CD4-positive, alpha-beta T cell treated with Interleukin-17A for 1 hour (primary cell): ENCODE measurements at regions not wholly inside any gene's neighbourhood (a gene's known extent, or its start where the extent isn't known, plus 50 kb on each side); places are given as distances from the start of the nearest gene placed in this dataset.

ENCODE experiments used
- DNase-seq: peaks from one replicate; pipeline ENCODE4 v3.0.0-alpha.2; 2020

GRCh38 chr11:112596324-112596723 lies 335.7 kb upstream of the PLET1 start:
- no peak for DNase-seq

- DNase-seq: no peak
These were observed 336.7 kb upstream of the PLET1 start for GRCh38 chr11:112597286-112597790.

DNA sequence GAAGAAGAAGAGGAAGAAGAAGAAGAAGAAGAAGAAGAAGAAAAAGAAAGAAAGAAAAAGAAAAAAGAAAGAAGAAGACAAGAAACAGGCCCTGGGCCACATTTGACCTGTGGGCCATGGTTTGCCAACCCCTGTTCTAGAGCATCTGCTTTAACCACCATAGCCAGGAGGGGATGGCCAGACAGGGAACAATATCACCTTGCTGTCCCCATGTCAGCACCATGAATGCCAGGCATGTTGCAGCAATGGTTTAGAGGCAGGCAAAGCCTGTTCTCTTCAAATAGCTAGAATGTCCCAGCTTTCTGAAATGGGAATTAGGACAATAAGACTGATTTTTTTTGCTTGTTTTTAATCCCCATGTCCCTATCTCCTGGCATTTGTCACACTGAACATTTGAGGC lies 338.6 kb upstream of the PLET1 start:
- DNase-seq: no peak

DNA sequence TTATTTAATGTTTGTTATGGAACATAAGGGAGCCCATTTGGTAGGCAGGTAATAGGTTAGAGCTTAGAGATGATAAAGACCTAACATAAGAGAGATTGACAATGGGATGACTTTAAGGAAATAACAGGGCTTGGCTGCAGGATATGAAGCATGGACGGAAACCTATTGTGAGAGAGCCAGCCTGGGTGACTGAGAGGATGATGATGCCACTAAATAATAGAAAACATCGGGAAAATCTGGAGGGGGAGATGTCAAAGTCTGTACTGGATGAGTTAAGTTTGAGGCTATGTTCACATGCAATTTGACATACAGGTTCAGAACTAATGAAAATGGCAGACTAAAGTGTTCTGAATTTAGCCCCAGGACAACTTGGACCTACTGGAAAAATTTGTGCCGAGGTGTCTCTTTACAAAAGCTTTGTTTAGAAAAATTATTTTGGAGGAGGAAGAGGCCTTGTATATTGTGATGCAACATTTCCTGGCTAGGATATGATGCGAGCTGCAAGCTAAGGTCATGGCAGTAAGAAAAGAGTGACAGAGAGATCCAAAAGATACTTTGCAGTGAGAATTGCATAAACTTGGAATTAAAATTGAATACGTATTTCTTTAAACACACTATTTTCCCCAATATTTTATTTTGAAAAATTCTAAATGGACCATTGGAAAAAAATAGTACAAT lies 339.3 kb upstream of the PLET1 start:
- no peak for DNase-seq

DNA sequence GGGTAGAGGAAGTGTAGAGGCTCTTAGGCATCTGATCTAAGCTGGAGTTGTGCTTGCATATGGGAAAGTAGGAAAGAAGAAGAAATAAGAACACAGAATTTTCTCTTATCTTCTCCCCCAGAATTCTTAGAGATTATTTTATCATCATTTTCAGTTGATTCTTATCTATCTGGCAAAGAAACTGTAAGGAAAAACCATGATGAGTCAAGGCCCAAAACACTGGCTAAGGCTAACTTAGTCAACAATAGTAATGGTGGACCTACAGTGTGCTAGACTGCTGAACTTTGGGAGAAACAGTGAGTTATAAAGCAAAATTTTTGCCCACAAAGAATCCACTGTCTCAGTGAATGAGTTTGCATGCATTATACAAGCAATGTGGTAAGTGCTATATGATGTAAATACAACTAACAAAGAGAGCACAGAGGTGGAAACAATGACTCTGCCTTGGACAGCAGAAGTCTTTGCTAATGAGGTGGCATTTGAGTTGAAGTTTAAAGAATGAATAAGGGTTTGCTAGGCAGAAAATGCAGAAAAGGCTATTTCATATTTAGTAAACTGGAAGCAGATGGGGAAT lies 344.5 kb upstream of the PLET1 start:
- no peak for DNase-seq

GRCh38 chr11:112606656-112607055 lies 346.0 kb upstream of the PLET1 start:
- no peak for DNase-seq

DNA sequence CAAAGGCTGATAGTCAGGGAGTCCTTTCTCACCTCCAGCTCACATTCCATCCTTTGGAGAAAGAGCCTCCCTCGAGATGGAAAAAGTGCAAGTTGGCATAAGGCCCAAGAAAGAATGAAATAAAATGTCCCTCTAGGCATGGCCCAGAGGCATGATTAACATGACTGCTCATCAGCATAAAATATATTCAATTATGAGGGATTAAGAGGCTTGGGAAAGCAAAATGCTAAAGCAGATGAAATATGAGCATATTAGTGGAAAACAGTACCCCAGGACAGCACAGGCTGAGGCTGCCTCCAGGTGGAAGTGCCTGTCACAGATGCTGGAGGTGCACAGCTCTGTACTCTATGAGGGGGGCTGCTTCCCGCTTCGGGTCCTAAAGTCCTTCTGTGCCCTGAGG lies 347.8 kb upstream of the PLET1 start:
- no peak for DNase-seq

DNA sequence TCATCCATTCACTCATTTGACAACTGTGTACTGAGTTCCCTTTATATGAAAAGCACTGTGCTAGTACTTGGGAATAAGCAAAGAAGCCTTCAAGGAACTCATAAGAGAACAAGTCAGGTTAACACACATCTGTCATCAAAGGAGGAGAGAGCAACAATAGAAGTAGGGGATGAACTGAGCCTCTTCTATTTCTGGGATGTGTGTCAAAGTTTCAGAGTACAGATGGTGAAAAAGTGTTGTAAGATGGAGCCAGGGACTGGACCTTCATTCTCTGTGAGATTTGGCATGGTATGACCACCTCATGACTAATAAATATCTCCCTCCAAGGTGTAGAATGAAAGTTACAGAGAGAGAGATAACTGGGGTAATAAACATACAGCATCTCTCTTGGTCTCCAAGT lies 349.8 kb upstream of the PLET1 start:
- no peak for DNase-seq

DNA sequence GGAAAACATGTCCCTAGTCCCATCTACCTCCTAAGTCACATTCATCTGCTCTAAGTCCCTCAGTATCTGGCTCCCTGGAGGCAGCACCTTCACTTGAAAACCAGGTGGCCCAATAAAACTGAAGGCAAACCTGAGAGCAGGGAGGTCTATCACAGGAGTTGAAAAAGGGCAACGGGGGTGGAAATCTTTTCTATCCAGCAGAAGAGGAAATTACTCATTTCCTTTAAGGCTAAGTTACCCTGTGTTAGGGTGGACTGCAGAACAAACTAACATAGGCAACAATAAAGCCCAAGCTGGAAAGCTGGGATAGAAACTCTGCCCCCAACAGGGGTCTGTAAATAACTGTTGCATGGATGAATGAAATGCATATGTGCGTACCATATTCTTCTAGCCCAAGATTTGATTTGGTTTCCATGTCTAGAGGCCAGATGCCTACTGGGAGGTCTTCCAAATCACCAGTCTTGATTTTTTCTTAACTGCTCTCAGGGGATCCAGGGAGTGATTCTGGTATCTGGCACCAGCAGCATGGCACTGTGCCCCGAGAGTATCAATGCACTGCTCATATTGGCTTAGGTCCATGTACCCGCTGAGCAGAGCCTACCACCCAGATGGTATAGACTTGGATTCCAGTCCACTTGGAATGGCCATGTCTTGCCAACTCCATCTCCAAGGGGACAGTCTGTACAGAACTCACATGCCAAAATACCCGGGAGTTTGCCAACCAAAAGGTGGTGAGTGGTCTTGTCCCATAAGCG lies 350.0 kb upstream of the NCAM1 start:
- DNase-seq: no peak

DNA sequence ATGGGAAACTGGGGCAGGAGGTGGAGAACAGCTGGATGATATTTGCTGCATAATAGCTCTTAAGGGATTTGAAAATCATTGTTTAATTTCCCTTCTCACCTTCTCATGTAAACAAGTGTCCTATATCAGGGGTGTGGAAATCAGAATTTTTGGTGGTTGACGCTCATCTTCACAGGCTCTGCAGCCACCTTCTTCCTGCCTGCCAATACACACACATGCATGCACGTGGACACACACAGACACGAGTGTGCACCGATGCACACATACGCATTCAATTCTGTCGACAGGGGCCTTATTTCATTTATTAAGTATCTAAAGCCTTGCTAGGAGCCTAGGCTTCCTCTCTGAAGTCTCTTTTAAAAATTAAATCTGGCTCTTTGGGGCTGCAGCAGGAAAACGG lies 349.4 kb upstream of the NCAM1 start:
- DNase-seq: no peak

- no peak for DNase-seq
These were observed 348.9 kb upstream of the NCAM1 start for GRCh38 chr11:112612250-112612849.

DNA sequence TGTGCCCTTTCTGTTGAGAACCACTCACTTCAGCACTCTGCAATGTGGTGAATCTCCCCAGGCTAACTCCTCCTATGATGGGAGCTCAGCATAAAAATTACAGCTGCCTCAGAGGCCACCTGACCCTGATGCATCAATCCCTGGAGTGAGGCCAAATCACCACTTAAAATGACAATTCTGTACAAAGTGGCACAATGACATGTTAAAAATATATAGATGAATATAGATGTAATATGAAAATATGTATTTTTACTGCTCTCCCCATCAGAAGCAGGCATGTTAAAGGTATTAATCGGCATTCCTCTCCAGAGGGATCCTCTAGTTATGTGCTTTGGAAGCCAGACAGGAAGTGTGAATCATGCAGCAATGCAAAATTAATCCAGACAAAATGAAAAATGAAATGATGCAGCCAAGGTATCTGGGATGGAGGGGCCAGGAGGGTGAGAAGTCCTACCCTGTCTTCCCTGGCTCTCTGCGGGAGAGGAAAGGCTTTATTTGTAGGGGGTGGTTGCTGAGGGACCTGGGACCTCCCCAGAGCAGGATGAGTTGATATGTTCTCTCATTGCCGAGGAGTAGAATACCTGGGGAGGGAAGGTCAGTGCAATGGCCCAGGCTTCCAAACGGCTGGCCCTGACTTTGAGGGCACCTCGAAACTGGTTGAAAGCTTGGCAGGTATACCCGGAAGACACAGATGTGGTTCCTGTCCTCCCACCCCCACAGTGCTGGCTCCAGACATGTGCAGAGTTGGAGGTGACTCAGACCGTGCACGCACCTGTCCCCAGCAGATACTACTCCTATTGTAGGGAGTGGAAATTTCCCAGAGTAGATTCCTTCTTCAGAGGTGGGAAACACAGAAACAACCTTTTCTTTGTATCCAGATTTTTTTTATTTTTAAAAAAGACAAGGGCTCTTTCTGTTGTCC lies 347.9 kb upstream of the NCAM1 start:
- no peak for DNase-seq

DNA sequence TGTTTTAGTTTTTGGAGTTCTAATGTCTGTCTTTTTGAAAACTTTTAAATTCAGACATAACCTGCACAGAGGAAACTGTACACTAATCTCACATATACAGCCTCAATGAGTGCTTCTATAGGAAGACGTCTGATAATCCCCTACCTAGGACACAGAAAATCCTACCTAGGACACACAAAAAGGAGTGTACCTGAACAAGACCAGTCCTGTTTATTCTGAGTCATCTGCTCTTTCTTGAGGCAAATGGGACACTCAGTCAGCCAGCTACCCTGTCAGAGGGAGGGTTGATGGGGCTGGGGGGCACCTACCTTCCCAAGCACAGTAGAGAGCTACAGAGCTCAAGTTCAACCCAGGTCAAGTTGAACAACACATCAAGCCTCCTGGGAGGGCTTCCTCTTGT lies 346.6 kb upstream of the NCAM1 start:
- DNase-seq: no peak

DNA sequence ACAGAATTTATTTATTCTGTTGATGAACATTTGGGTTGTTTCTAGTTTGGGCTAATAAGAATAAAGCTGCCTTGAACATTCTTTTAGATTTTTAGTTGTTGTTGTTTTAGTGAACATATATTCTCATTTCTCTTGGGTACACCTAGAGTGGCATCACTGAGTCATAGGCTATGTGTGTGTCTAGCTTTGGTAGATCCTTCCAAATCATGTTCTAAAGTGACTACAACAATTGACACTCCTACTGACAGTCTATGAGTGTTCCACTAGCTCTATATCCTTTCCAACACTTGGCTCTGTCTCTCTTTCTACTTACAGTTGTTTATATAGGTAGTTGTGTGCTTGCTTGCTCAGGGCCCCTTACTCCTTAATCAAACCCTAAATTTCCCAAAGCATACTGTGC lies 346.0 kb upstream of the NCAM1 start:
- DNase-seq: no peak

DNA sequence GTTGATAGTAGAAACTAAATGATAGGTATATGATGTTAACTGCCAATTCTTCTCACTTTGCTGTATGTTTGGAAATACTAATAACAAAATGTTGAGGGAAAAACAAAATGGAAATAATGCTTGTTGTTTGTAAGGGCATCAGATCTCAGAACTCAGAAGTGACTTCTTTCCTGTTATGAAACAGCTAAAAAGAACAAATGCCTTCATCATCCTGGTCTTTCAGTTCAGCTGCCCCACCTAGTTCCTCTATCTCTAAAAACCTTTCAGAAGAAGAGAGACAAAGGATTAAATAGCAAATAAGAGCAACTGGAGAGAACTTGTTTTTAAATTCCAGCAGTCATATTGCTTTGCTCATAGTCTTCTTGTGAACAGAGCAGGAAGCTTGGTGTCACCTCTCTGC lies 345.3 kb upstream of the NCAM1 start:
- DNase-seq: no peak

DNA sequence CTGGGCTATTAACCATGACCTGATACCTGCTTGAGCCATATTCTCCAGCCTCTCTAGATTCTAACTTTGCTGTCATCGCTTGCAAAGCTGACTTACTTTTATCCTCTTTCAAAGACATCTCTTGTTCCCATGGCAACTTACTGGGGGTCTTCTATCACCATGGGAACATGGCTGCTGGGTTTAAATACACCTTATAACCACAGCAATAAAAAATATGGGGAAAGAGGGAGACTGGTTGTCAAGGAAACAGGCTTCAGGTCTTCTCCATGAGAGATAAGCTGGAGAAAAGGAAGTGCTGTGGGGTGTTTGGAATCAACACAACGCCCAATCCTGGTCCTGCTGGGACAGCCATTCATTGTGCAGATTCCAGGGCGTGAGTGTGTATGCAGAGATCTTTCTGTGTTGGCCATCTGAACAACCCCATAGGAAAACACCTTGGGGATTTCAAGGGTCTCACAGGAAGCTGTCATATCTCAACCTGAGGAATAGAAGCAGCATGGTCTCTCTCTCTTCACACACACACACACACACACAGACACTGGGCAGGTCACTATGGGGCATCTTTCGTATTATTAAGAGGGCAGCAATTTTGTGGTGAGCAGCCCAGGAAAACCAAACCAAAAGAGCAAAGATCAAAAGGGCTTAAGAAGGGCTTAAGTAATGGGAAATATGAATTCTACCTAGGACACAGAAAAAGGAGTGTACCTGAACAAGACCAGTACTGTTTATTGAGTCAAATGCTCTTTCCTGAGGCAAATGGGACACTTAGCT lies 344.7 kb upstream of the NCAM1 start:
- no peak for DNase-seq

DNA sequence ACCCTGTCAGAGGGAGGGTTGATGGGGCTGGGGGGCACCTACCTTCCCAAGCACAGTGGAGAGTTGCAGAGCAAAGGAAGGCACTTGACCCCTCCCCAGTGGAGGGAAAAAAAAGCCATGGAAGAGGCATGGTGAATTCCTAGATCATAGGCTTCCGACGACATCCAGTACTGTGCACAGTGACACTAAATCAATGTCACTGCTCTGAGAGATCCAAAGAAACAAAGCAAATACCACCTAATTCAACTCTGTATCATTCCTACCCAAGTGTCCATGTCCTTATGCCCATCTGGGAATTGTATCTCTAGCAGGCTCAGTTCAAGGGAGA lies 344.2 kb upstream of the NCAM1 start:
- DNase-seq: no peak

DNA sequence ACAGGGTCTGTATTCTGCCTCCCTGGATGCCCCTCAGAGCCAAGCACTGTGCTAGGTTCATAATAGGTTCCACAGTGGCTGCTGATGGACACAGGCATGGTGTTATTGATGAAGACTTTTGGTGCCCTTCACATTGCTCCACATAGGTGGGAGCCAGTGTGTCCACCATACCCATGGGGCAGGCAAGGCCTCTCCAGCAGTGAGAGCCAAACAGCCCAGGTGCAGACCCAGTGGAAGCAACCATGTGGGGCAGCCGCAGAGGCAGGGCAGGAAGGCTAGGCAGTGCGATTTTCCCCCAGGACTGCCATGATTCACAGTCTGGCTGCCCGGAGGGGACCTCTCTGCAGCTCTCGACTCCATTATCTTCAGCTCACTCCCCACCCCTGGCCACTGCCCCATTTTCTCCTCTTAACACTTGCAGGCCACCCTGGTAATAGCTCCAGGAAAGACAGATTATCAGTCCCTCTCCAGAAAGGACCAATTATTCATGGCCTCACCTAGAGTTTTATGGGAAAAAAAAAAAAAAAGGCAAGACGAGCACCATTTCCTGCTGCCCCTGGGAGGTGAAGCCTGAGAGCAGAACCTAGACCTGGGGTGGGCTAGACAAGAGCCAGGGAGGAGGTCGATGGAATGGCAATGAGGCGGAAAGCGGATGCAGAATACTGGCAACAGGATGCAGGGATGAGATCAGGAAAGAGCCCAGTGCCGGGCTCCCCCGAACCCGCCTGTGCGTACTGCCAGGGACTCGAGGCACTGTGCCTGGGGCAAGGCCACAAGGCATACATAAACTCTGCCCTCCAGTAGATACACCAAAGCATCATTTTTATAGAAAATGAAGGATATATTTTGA lies 343.0 kb upstream of the NCAM1 start:
- no peak for DNase-seq

GRCh38 chr11:112619106-112619505 lies 342.1 kb upstream of the NCAM1 start:
- no peak for DNase-seq

- DNase-seq: no peak
These were observed 340.4 kb upstream of the NCAM1 start for GRCh38 chr11:112620621-112621394.
